ENCODE measurements at regions not wholly inside any gene's neighbourhood (a gene's known extent, or its start where the extent isn't known, plus 50 kb on each side); places are given as distances from the start of the nearest gene placed in this dataset.

DNA sequence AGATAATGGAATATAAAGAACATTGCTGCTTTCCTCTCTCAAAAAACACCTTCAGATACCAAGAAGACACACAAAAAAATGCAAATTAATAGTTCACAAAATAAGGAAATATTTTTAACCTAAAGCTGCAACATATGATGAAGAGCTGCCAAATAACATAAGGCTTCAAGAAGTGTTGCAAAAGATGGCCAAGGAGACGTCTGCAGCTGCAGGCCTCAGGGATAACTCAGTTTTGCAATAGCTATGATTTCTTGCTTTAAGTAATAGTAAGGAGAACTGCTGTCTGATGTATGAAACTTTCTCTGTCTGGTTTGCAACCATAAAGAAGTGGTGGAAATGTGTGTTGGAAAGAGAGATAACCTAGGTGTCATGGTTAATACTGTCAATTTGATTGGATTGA is 1237.5 kb downstream of the MRPL39 start:
- DNase-seq (ENCODE audit: low read depth in 2 of 2) = no peak

DNA sequence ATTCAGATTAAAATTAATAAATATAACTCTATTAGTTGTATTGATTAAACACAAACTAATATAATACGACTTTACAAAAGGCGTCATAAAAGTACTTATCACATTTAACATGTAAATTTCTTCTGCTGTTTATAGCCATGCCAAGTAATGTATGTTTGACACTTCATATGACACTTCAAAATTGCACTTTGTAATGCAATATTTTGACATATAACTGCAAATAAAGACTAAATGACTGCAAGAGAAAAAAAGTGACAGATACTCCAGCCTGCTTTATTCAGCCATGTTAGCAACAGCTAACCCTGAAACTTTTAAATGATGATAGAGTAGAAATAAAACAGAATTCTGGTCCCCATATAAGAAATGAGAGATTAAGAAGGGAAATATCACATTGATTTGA is 1238.0 kb downstream of the MRPL39 start:
- no peak for DNase-seq (ENCODE audit: low read depth in 2 of 2)

DNA sequence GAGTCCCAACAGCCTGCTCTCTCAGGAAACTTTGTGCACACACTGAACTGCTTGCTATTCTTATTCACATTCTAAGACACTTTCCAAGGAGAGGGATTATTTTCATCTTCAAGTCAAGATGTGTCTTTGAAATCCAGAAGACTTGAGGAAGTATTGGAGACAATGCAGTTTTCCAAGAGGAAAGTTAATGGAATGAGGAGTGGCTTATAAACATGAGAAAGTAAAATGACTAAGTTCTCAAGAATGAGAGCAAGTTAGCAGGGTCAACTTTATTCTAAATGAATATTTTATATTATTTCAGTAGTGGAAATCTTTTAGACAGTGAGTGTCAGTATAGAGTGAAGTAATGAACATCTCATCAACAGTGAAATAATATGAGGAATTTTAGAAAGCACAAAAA is 1239.3 kb downstream of the MRPL39 start:
- DNase-seq (ENCODE audit: low read depth in 2 of 2) = no peak

DNA sequence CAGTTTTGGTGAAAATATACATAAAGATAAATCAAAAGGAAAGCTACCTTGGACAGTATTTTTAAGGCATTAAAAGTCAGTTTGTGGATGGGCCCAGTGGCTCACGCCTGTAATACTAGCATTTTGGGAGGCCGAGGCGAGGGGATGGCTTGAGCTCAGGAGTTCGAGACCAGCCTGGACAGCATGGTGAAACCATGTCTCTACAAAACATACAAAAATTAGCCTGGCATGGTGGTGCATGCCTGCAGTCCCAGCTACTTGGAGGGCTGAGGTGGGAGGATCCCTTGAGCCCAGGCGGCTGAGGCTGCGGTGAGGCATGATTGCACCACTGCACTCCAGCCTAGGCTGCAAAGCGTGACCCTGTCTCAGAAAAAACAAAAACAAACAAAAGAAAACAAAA is 1253.8 kb downstream of the MRPL39 start:
- no peak for DNase-seq (ENCODE audit: low read depth in 2 of 2)

DNA sequence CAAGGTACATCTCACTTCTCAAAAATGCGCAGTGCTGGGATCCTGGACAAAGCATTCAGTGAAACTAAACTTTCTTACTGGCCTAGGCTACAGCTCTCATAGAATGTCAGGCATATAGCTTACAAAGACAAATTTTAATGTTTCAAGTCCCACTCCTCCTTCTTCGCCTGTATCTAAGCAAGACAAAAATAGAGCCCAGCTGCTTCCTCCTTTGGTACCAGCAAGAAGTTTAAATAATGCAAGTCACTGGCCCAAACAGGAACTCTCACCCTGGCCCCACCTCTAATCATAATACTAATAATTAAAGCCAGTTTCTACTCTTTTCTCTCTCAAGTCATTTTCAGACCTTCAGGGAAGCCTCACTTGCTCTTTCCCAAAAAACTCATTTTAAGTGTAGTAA is 1267.9 kb downstream of the MRPL39 start:
- no peak for DNase-seq (ENCODE audit: low read depth in 2 of 2)

DNA sequence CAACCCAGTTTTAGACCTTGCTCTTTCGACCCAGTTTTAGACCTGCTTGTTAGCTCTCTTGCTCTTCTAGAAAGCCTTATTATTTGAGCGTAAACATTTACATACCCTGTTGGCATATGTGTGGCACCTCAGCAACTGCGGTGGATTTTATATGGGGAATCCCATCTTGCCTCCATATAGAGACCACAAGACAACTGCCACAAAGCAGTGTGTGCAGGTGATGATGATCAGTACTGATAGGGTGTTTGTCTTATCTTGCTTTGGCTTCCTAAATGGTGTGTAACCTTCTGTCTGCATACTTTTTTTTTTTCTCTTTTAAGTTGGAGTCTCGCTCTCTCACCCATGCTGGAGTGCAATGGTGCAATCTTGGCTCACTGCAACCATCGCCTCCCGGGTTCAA is 1270.8 kb downstream of the MRPL39 start:
- DNase-seq (ENCODE audit: low read depth in 2 of 2) = no peak

DNA sequence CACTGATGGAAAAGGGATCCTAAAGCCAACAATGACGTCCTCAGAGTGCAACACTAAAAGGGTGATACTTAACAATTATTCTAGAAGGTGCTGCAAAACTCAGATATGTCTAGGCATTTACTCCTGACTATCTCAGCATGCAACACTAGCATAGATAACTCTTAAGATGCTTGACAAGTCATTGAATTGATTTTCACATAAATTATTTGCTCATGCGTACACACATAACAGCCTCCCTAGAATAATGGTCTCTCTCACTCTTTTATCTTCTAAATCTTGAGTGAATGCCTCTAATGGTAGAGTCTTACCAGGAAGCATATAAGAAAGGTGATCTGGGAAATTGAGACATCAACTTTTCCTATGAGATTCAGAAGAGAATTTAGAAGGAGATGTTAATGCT is 1283.7 kb downstream of the MRPL39 start:
- DNase-seq (ENCODE audit: low read depth in 2 of 2) = no peak

DNA sequence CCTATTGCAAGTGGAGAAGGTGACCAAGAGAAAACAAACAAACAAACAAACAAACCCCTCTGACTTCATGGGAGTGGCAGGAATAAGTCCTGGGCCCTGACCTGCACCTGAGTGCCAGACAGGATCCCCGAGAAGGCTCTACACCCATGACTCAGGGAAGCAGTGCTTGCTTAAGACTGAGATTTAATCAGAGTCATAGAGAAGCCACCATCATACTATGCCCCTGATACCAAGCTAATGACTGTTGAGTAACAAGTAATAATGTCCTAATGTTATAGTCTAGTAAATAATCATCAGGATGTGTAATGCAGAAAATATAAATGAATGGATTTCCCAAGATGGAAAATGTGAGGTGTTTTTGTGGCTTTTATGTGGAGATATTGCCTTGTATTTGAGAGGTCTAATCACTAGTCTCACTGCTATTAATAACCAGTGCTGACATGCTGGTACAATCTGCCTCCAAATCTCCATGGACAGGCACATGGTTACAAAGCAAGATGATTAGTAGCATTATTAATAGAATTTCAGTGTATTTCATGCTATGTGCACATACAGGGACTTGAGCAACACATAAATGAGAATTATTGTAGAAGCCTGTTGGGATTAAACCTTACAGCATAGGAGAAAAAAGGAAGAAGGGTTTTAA is 1290.9 kb downstream of the MRPL39 start:
- DNase-seq (ENCODE audit: low read depth in 2 of 2) = no peak

DNA sequence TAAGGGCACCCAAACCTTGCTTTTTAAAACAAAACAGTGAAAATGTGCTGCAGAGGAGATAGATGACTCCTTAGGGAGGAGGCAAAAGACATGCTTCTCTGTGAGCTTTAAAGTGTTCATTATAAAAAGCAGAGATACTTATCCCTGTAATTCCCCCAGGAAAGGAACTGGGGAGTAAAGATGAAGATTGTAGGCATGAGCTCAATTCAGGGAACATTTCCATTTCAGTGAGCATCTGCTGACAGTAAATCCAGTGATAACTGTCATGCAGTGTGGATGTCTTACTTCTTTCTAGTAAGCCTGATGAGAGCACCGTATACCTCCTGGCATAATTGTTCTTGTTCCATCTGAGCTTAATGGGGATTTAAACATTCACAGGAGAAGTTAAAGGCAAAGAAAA is 1296.5 kb downstream of the MRPL39 start:
- no peak for DNase-seq (ENCODE audit: low read depth in 2 of 2)

DNA sequence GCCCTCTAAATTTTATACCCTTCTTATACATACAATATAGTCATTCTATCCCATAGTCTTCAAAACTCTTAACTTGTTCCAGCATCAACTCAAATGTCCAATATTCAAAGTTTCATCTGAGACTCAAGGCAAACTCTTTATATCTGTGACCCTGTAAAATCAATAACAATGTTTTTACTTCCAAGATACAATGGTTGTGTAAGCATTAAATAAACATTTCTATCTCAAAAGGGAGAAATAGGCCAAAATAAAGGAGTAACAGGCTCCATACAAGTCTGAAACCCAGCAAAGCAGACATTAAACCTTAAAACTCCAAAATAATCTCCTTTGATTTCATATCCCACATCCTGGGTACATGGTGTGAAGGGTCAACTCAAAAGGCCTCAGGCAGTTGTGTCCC is 1299.1 kb downstream of the MRPL39 start:
- DNase-seq (ENCODE audit: low read depth in 2 of 2) = no peak

DNA sequence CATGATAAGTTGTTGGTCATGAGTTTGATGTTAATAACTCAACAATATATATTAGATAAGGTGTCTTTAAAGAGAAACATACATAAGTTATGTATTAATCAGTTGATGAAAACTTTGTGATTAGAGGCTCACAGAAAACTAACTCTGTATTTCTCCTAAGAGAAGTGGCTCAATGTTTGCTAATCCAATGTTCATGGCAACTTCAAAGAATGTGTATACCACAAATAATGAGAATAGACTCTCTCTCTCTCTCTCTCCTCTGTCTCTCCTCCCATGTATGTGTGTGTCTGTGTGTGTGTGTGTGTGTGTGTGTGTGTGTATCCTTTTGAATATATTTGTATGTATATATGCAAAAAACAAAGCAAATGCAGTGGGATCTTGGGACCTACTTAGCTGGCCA is 1304.9 kb downstream of the MRPL39 start:
- DNase-seq (ENCODE audit: low read depth in 2 of 2) = no peak

DNA sequence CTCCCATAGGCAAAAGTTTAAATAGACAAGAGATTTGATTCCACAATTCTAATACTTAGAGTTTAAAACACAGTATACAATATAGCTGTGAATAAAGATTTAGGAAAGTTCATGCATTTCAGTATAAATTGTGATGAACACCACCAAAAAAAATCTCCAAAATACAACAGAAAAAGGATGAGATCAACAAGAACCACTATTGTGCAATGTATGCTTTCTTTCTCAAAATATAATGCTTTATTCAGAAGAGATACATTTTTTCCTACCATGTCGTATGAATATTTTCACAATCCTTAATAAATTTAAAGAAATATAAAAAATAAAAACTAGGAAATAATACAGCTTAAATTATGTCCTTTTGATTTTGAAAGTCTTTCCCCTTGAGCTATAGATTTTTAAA is 1309.2 kb downstream of the MRPL39 start:
- DNase-seq (ENCODE audit: low read depth in 2 of 2) = no peak

DNA sequence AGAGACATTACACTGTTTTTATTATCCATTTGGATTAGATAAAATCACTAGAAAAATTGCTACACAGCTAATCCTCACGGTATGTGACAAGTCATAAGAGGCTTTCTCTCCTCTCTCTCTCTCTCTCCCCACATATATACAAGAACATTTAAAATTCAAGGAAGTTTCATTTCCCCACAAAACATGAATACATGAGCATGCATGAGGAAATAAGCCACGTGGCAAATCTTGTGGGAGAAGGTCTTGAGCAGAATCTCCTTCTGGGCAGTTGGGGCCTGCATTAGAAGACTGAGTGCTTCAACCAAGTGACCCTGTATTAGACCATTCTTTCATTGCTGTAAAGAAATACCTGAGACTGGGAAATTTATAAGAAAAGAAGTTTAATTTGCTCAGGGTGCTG is 1313.1 kb downstream of the MRPL39 start:
- DNase-seq (ENCODE audit: low read depth in 2 of 2) = no peak

DNA sequence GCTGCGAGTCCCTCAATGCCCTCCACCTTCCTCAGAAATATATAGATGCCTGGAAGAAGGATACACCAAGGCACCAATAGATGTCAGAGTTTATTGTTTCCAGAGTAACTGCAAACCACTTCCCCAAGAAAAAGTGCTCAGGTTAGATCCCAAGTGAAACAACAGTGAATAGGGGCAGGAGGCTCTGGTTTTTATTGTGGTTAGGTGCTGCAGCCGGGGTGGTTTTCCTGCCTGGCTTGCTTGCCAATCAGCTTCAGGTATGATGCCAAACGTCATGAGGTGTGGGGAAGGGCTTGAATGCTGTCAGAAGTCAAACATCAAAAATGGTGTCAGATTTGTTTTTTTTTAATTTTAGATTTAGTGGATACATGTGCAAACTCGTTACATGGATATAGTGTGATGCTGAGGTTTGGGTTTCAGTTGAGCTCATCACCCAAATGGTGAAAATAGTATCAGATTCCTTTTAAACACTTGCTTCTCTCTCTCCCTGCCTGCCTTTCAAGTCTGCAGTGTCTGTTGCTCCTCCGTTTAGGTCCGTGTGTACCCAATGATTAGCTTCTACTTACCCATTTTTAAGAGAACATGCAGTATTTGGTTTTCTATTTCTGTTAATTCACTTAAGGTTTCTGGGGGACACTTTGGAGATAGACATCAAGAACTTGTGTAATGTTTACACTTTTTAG is 1317.0 kb downstream of the MRPL39 start:
- no peak for DNase-seq (ENCODE audit: low read depth in 2 of 2)

DNA sequence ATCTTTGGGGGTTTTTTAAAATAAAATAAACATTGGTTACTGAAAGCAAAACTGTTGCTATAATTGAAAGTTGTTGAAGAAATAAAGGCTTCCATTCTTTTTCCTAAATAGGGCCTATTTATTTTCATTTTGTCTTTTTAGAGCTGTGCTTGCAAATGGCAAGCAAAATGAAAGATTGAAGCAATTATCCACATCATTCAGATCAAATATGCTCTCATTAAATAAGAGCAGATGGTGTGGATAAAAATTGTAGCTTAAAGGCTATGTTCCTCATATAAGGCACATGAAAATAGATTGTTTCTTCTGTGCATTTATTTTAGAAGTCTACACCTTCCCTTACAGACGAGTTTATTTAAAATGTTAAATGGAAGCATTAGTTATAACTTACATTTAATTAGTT is 1317.7 kb downstream of the MRPL39 start:
- no peak for DNase-seq (ENCODE audit: low read depth in 2 of 2)

DNA sequence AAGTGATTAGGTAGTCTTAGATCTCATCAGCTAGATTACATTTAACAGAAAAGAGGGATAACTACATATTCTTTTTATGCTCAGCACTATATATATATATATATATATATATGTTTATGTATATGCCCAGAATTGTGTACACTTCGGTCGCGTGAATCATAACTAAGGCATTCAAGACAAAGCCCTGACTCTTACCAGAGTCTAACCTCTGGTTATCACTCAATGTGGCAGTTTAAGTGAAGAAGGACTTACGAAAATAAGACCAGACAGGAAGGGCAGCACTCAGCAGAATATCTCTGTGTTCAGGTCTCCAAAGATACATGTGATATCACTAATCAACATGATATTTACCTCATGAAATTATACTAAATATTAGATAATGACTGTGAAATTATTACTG is 1326.7 kb downstream of the MRPL39 start:
- DNase-seq (ENCODE audit: low read depth in 2 of 2) = no peak

DNA sequence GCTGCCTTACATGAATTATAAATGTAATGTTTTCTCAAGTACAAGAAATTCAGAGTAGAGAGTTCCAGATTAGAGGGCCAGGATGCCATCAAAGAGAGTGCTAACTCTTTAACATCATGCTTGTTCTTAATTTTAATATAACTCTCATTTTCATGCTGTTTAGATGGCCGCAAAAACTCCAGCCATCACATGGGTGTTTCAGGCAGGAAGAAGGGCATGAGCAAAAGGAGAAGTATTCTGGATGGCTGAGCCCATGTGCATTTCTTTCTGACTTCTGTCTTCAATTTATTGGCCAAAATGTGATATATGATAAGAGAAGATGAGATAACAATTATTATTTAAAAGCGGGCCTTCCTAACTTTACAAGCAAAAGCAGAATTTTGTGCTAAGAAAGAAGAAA is 1328.6 kb downstream of the MRPL39 start:
- DNase-seq (ENCODE audit: low read depth in 2 of 2) = no peak

DNA sequence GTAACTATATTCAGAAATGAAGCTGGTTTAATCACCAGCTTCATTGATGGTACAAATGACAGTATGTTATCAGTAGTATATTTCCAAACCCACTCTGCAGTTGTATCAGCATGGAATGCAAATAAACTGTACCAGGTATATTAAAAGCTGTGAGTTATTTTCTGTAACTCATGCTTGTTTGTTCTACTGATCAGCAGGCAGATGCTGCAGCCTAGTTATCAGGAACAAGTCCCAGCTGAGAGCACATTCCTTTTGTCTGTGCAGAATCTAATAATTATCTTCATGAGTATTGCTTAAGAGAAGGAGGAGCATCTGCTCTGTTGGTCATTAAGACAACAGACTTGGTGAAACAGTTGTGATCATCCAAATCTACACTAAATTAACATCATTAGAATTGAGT is 1331.1 kb downstream of the MRPL39 start:
- no peak for DNase-seq (ENCODE audit: low read depth in 2 of 2)

DNA sequence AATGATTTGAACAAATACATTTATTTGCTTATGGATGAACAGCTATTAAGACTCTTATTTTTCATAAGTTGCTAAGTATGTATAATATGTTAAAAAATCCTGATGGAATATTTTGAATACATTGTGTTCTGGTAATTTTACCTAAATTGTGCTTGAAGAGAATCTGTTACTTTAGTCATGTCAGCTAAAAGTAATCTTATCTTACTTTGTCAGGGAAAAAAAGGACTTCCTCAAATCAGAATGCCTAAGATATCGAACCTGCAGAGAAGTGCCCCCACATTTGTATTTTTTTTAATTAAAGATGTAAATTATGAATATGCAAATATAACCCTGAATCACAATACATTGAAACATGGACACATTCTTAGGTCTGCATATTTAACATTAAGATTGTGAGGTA is 1331.7 kb downstream of the MRPL39 start:
- DNase-seq (ENCODE audit: low read depth in 2 of 2) = no peak

DNA sequence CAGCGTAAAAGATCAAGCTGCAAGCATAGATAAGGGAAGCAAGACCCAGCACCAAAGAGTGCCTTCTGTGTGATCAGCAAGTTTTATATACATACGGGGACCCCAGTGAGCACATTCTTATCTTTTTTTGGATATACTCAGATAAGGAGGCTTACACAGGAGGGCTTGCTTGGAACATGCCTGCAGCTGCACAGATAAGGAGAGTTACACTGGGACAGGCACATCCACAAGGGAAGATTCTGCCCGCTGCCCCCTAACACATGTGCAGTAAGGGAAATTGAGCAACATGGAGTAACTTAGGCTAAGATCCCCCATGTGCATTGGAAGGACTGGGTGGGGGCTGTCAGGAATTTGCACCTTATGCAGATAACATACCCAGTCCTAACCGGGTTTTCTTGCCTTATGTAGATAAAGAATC is 1334.8 kb downstream of the MRPL39 start:
- no peak for DNase-seq (ENCODE audit: low read depth in 2 of 2)

DNA sequence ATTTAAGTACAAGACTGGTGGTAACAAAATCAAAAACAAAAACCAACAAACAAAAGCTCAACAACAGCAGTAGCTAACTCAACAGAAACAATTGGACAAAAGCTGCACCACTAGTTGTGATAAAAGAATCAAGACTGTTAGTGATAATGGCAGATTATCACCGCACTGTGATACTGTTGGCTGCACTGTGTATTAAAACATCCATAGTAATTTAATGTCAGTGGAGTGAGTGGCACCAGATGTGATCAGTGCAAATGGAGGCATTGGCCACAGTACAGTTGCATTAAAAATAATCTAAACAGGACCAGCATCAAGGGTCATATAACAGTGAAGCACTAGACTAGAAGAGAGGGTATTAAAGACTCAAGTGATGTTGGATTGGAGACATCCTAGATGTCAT is 1341.3 kb downstream of the MRPL39 start:
- DNase-seq (ENCODE audit: low read depth in 2 of 2) = no peak

DNA sequence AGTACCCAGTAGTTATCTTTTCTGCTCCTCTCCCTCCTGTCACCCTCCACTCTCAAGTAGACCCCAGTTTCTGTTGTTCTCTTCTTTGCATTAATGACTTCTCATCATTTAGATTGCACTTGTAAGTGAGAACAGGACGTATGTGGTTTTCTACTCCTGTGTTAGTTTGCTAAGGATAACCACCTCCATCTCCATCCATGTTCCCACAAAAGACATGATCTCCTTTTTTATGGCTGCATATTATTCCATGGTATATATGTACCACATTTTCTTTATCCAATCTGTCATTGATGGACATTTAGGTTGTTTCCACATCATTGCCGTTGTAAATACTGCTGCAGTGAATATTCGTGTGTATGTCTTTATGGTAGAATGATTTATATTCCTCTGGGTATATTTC is 1346.5 kb downstream of the MRPL39 start:
- no peak for DNase-seq (ENCODE audit: low read depth in 2 of 2)

DNA sequence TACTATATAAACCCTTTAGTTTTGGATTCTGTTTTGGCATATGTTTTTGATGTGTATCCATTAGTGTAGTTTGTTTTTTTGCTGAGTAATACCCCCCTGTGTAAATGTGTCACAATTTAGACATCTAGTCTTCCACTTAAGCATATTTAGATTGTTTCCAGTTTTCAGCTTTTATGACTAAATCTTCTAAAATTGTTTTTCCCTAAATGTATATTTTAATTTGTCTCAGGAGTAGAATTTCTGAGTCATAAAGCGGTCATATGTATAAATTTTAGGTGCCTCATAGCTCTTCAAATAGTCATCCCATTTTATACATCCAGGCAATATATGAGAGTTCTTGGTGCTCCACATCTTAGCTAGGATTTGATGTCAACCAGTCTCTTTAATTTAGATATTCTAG is 1348.0 kb downstream of the MRPL39 start:
- no peak for DNase-seq (ENCODE audit: low read depth in 2 of 2)

DNA sequence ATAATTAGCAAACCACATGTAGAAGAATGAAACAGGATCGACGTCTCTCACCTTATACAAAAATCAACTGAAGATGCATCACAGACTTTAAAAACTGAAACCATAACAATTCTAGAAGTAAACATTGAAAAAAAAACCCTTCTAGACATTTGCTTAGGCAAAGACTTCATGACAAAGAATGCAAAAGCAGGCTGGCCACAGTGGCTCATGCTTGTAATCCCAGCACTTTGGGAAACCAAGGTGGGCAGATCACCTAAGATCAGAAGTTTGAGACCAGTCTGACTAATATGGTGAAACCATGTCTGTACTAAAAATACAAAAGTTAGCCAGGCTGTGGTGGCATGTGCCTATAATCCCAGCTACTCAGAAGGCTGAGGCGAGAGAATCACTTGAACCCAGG is 1351.7 kb downstream of the MRPL39 start:
- no peak for DNase-seq (ENCODE audit: low read depth in 2 of 2)

Measured in stimulated activated CD4-positive, alpha-beta T cell treated with anti-CD3 and anti-CD28 coated beads, Interleukin-1b, Interleukin-23, amount 100 ng/mL, for 1 hour (primary cell).